Iris pigment epithelial cell (primary cell): ENCODE measurements at regions not wholly inside any gene's neighbourhood (a gene's known extent, or its start where the extent isn't known, plus 50 kb on each side); places are given as distances from the start of the nearest gene placed in this dataset.
"Not testable (repeated sequence)": the region's sequence is repeated elsewhere in the genome, so short reads cannot be mapped to it uniquely, and the experiment has no call there.

Source experiments
- DNase-seq: peaks from one replicate; pipeline ENCODE4 v3.0.0-alpha.2; 2011; ENCODE audit warnings: low read depth

- peak; percentile 92 for DNase-seq
Observed at GRCh38 chr17:21551081-21551881, 141.0 kb upstream of the KCNJ18 start.

GRCh38 chr17:21558921-21559320 lies 133.4 kb upstream of the KCNJ18 start:
- not testable (repeated sequence) for DNase-seq

- no peak for DNase-seq
Observed at GRCh38 chr17:21564262-21564661, 128.1 kb upstream of the KCNJ18 start.

DNA sequence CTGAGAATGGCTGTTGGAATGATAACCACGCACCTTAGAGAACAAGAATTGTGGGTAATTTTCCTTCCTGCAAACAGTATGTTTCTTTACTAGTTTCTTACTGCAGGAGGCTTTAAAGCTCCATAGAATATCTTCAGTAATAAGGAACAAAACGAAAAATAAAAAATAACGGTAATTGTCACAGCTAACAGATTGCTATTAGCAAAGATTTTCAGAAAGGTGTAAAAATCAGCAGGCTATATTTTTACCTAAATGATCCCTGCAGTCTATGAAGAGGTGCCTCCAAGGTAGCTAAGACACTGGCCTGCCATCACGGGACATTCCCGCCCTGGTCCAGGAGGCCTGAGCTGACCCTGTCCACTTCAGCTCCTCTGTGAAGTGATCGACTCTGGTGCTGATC lies 127.6 kb upstream of the KCNJ18 start:
- not testable (repeated sequence) for DNase-seq

GRCh38 chr17:21570427-21570826 lies 121.9 kb upstream of the KCNJ18 start:
- DNase-seq, result not testable (repeated sequence)

GRCh38 chr17:21572148-21572547 lies 120.2 kb upstream of the KCNJ18 start:
- DNase-seq, result not testable (repeated sequence)

- not testable (repeated sequence) for DNase-seq
Observed at GRCh38 chr17:21573271-21573960, 118.9 kb upstream of the KCNJ18 start.

DNA sequence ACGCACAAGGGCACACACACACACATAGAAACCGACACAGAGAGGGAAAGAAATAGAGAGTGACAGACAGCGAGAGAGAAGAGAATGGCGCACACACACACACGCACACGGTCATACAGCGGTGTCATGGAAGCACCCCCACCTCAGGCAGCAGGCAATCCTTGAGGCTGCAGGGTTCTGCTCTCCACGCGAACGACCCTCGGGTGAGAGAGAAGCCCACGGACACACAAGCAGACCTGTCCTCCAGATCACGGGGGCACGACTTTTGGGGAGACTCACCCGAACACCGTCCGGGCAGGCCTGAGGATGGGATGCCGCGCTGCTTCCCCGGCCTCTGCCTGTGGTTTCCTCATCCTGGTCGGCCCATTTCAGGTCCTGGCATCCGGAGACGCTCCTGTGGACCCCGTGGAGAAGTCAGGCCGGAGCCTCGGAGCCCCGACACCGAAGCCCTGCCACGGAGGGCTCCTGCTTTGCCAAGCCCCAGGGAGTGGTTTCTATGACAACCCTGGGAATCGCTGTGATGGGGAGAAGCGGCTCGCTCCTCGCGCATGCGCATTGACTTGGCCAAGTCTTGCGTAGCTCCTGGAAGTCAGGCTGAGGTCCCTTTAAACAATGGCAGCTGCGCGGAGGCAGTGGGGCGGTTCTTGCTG lies 118.2 kb upstream of the KCNJ18 start:
- DNase-seq, result peak; percentile 39

GRCh38 chr17:21574611-21575255 lies 117.6 kb upstream of the KCNJ18 start:
- DNase-seq, result not testable (repeated sequence)

DNA sequence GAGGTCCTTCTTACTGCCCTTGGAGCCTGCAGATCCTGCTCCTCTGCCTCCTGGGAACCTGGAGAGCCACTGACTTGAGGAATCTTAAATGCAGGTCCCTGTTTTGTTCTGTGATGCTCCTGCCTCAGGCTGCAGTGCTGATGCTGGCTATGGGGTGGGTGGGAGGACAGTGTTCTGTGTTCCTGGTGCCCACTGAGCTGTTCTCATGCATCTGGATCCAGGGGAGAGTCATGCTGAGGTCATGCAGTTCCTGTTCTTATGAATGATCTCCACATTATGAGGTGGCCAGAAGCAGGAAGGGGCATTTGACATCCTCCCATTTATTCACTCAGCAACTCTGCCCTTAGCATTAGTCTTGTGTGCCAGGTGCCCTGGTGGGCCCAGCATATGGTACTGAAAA lies 113.5 kb upstream of the KCNJ18 start:
- DNase-seq, result not testable (repeated sequence)

DNA sequence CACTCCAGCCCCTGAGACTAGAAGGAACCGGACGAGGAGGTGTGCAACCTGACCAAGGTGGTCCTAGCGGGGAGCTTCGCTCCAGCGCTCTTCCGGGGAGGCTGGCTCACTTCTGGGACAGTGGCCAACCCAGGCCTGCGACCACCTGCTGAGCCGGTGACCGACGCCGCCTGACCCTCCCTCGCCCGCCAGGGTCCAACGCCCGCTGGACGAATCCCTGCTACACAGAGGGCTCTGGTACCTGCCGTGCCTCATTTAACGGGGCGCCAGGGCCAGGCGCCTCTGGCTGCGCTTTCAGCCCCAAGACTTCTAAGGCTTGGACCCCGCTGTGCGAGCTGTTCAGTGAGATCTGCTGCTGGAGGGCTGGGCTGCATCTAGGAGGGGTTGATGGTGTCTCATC lies 99.5 kb upstream of the KCNJ18 start:
- no peak for DNase-seq

- DNase-seq, result not testable (repeated sequence)
Observed at GRCh38 chr17:21593452-21594105, 98.7 kb upstream of the KCNJ18 start.

DNA sequence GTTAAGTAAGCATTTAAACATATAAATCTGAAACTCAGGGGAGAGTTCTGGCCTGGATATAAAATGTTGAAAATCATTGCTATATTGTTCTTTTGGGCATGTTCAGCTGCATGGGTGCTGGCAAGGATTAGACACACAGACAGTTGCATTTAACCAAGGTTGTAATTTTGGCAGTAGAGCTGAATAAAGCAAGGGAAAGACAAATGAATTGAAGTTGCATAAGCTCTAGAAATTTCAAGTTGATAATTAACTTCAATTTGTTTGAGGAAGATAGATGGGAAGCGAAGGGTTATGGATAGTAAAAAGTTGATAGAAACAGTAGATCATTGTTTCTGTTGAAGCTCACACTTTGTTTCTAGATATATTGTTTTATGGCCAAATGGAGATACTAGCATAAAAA lies 97.2 kb upstream of the KCNJ18 start:
- no peak for DNase-seq

DNA sequence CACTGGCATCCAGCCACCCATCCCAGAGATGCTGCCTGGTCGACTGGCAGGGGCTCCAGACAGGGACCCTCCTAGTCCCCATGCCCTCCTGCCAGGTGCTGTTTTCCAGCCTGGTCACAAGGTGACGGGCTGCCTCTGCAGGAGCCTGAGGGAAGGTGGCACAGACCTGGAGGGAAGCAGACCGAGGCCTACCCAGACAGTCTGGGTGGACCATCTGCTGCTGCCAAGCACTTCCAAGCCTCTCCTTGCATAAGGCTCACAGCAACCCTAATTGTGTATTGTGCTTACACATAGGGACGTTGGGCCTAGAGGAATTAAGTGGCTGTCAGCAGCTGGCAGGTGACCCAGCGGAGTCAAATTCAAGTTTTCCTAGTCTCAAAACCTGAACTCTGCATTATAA lies 90.1 kb upstream of the KCNJ18 start:
- no peak for DNase-seq

- DNase-seq, result not testable (repeated sequence)
Observed at GRCh38 chr17:21603292-21603691, 89.0 kb upstream of the KCNJ18 start.

DNA sequence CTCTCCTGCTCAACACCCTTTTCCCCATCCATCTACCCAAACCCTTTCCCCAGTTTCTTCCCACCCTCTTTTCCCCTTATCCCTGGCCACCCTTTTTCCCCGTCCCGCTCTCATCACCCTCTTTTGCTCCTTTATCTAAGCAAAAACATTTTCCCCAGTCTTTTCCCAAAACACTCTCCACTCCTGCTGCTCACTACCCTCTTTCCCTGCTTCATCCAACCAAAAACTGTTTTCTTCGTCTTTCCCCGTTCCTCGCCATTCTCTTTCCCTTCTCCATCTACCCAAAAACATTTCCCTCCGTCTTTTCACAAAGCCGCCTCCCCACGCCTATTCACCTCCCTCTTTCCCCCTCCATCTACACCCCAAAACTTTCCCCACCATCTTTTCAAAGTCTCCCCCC lies 80.9 kb upstream of the KCNJ18 start:
- not testable (repeated sequence) for DNase-seq

GRCh38 chr17:21612123-21613070 lies 79.9 kb upstream of the KCNJ18 start:
- not testable (repeated sequence) for DNase-seq

DNA sequence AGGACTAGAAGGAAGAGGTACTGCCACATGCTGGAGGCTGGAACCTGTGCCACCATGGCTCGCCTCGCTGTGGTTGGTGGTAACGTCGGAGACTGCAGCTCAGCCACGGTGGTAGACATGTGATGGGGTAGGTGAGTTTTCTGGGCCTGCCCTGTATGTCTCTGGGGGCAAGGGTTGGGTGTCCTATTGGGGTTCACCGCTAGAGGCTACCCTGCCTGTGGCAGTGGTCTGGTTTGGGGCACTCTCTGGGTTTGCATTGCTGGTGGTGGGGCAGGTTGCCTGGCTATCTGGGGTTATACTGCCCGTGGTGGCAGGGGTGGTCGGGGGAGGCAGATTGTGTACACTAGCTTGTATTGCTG lies 79.3 kb upstream of the KCNJ18 start:
- no peak for DNase-seq

DNA sequence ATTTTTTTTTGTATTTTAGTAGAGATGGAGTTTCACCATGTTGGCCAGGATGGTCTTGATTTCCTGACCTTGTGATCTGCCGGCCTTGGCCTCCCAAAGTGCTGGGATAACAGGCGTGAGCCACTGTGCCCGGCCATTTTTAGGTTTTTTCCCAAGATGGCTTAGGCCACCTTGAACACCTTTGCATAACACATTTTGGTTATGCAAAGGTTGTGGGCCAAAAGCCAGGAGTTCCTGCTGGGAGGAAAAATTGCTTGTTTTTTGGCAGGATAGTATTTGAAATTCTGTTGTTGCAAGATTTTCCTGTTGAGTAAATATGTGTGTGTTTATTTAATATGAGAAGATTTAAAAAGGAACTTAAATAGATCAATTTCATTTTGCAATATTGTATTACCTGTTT lies 65.3 kb upstream of the KCNJ18 start:
- DNase-seq, result not testable (repeated sequence)
